Nucleus accumbens (tissue), 56 donors: ENCODE measurements at regions not wholly inside any gene's neighbourhood (a gene's known extent, or its start where the extent isn't known, plus 50 kb on each side); places are given as distances from the start of the nearest gene placed in this dataset.

Experiments
- DNase-seq, 56 donors: peaks; one replicate each; lab custom pipeline; 2025; lab: John Stamatoyannopoulos, UW

DNA sequence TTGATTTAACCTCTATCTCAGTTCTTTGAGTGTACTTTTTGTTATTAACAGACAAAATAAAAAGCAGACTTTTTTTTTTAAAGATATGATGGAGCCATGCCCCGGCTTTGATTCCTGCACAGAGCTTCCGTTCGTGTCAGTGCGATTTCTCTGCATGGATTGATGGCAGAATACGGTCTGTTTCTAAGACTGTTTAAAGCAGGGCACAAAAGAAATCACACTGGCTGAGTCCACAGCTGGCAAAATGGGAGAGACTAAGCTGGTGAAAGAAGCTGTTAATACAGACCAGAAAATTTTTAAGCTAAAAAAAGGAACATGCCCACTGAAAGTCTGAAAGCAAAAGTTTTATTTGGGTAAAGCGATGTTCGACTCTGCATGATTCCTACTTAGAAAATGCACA, 501.4 kb upstream of the WWC1 start:
- DNase-seq = no peak

DNA sequence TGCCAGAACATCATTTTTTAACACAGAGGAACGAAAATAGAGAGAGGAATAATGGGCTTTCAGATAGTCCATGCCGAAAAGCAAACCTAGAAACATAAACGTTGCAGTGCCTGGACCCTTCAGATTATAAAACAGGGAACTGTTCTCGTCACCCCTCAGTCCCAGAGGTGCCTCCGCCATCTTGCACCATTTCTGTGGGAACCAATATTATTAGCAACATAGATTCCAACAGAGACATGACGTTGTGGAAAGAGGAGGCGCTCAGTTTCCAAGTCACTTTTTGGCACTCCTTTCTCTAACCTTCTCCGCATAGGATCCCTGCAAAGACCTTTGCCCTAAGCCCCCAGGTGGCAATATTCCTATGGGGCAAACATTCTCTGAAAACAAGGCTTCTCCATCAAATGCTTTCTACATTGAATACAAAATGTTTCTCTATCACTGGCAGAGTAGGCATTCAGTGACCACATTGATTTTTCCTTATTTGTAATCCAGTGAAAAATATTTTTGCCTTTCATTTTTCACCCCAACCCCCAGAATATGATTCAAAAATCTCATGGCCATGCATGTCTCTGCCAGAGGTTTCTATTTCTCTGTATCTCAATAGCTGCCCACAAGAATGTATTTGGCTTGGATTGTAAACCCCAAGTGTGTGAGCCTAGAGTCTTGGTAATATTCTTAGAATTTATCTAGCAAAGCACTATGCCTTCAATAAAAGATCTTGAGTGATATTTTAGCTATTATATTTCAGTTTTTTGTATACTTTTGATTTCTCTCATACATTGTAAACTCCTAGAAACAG, 500.8 kb upstream of the WWC1 start:
- no peak for DNase-seq

DNA sequence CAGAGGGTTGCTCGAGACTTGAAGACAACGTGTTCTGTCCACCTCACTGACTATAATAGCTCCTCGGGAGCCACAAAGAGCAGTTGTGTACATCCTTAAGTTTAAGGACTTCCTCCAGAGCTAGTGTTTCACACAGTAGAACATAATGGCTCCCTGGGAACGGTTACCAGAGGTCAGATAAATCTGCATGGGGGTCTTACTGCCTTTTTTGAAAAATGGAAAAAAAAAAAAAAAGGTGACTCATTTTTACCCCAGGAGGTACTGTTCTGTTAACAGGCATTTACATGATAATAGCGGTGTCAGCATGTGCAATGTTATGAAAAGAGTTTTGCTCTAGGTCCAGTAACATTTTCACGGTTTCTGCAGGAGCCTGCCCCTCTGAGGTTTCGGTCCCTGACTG, 498.9 kb upstream of the WWC1 start:
- no peak for DNase-seq

DNA sequence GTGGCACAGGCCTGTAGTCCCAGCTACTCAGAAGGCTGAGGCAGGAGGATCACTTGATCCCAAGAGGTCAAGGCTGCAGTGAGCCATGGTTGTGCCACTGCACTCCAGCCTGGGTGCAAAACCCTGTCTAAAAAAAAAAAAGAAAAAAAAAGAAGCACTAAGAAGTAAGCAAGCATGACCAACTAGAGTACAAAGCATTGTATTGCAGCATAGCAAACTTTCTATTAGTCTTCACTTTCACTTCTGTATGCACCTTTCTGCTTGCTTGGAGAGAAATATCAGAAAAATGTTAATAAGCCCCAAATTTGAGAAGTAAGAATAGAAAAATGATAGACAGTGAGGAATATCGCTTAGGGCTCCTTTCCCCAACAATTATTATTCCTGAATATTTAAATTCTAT, 497.7 kb upstream of the WWC1 start:
- no peak for DNase-seq

DNA sequence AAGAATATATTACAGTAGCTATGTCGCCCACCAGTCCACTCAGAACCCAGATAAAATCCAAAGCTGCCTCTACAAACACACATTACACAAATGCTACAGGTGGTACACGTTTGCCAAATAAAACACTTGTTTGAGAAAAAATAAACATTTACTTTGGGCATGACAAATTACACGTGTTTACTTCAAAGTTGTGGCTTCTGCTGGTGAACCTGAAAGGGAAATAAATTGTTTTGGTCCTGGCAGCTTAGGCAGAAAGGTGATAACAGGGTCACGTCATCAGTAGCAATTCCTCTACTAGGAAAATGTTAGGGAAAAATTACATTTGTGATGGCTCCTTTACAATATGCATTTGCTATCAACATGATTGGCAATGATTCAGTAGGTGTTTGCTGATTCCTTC, 497.3 kb upstream of the WWC1 start:
- no peak for DNase-seq

DNA sequence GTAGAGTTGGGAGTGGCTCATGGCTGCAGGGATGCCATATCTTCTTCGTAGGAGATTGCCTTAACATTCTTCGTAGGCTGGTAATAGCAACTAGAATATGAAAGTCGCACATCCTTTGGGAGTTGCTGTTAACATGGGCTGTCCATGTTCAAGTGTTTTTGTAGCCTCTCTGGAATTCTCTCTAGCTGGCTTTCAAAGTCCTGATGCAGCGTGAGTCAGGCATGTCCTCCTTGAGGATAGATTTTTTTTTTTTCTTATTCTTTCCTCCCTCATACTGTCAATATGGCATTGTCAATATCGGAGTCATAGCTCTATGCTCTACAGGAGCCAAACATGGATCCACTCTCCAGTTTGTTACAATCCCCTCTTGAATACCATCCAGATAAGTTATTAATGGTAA, 494.8 kb upstream of the WWC1 start:
- DNase-seq = no peak

DNA sequence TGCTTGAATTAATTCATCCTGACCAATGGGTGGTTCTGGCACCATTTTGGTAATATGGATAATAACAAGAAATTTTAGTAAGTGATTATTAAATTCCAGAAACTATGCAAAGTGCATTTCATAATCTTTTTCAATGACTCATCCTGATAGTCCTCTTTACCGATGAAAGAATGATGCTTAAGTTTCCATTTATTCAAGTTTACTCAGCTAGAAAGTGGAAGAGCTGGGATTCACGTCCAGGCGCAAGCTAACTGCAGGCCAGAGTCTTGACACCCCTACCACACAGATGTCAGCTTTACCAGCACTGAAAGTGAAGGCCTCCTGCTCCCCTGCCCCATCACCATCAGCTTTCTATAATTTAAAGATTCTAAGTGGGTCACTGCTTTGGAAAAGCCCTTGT, 493.5 kb upstream of the WWC1 start:
- DNase-seq = no peak

DNA sequence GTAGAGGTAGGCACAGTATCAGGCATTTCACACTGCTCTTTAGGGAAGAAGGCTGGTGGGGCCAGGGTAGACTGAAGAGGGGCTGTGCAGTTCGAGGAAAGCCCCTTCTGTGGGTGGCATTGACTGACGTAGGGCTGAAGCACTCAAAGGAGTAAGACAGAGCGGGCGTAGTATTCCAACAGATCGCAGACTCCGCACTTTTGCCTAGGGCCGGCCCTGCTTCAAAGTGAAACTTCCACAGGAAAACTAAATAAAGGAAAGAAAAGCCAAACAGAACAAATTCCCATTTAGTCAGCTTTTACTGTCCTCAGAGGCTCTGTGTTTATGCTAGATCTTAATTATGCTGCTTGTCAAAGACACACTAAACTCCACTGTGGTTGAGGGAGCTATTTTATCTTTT, 493.0 kb upstream of the WWC1 start:
- DNase-seq = peak in 1 of 56 donors; percentile 5

DNA sequence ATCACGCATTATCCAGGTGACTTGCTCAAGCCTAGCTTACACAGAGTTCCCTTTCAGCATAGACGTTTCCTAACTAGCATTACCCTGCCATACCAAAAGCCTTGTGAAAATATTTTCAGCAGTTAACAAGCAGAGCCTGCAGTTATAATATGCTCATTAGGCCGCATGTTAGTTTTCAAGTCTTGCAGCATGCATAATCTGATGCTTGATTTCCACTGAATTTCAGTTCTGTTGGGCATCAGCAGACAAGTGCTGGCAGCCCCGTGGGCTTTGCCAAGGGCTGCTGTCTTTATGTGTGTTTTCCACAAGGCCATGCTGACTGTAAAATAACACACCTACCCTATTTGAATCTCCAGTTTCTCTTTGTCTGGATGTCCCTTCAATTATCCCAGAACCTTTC, 491.0 kb upstream of the WWC1 start:
- DNase-seq = no peak

DNA sequence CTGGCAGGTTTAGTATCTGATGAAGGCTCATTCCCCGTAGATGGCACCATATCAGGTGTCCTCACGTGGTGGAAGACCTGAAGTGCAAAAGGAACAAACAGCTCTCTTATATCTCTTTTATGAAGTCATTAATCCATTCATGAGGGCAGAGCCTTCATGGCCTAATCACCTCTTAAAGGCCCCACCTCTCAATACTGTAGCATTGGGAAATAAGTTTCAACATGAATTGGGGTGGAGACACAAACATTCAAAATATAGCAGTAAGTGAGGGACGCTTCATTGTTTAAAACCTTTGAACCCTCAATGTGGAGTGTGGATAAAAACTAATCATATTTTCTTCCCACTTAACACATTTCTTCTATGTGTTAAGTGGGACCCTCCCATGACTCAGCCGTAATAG, 489.4 kb upstream of the WWC1 start:
- DNase-seq = no peak

DNA sequence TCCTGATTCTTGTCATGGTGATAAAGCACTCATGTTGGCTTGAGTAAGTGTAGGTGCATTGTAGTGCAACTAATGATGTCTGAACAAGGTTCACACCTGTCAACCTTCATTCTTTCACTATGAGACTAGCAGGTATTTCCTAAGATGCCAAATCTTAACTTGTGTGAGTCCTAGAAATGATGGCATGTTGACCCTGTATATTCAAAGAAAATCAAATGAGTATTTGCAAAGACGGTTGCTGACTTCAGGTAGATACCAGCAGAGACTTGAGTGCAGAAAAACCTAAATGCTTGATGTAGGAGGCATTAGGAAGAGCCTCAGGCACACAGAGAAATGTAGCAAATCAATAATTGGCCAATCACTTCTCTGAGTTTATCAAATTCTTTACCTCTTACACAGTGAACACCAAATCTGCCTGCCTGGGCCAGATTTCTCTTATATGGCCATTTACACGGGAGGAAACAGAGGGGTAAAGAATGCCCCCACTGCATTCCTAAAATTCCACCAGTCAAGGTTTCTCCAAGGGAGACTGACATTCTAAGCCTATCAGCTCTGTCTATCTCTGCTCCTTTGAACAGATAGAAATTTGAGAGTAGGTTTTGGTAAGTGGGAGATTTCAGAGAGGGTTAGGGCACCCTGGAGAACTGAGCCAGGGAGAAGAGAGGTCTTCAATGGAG, 488.6 kb upstream of the WWC1 start:
- DNase-seq = no peak

DNA sequence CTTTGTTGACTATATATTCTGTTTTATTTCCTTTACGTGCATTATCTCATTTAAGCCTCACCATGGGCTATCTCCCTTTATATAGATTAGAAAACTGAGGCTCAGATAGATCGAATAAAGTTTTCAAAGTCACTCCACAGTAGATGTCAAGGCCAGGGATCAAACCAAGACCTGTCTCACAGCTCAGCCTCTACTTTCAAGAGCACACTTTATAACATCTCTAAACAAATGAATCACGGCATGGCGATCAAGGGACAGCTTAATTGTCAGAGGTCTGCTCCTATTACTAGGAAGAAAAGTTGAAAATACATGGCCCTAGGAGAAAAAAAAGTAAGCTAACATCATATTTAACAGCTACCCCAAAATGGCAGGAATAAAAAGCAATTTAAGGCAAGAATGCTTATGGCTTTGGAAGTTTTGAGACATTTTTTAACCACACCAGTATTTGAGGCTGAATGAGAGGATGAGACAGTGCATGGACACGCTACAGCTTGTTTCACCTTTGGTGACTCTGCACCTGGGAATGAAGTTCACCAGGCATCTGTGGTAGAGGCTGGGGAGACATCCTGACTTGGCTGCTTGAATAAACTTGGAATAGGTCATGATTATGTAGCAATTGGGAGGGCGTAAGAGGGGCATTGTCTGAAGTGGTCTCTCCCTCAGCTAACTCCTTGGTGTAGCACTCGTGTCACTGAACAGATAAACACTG, 486.8 kb upstream of the WWC1 start:
- DNase-seq = no peak

DNA sequence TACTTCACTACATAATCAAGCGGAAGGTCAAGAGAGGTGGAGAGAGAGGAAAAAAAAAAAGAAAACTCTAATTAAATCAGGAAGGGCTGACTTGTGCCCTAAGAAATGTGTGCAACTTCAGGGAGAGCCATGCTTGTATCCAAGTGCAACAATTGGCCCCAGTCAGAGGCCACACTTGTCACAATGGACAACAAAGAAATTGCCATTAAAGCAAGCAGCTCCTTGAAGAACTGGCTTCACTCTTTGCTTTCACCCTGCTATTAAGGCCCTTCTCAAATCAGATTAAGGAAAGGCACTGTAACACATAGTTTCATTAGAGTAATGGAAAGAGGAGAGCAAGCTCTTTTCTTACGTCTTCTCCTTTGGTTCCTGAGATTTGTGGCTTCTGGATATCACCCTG, 480.9 kb upstream of the WWC1 start:
- no peak for DNase-seq

DNA sequence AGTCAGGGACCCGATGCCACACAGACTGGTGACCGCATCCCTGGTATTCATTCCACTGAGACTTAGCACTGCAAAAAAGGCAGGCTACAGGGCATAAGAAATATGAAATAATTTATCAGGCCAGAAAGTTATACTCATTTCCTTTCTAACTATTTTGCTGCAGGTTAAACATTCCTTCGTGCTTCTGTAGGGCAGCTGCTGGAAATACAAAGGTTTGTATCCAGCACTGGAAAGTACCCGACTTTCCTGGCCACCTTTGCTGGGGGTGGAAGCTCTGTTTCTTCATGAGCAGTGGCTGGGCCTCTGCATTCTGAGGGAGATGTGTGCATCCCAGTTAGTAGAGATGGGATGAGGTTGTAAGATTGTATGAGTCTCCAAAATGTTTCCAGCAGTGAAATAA, 478.6 kb upstream of the WWC1 start:
- DNase-seq = no peak

DNA sequence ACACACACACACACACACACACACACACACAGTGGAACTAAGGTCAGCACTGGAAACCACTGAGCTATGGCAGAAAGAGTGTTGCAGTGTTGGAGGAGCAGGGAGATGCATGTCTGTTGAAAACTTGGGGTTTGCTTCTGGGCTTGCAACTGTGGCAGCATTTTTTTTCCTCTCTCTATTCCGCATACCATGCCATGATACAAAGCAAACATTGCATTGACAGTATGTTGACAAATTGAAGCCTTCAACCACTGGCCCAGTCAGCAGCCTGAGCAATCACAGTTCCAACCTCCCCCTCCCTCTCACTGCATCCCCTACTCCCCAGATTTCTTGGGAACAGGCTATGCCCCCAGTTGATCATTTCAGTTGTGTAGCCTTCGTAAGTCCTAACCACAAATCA, 478.1 kb upstream of the WWC1 start:
- DNase-seq = no peak

DNA sequence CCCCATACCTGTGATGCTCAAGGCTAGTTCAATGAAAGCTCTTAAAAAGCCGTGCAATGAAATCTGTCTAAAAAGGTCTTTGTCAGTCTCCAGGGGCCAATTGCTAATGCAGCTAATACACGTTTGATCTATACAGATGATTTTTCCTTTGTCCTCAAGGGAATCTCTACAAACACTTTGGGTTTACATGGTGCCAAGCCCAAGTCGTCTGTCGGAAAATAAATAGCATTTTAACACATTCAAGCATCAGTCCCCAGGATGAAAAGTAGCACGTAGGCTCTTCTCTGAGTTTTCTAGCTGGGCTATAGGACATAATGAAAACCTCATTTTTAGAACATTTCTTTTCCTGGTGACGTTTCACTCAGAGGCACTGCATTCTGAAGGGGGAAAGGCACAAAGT, 477.4 kb upstream of the WWC1 start:
- DNase-seq = no peak

DNA sequence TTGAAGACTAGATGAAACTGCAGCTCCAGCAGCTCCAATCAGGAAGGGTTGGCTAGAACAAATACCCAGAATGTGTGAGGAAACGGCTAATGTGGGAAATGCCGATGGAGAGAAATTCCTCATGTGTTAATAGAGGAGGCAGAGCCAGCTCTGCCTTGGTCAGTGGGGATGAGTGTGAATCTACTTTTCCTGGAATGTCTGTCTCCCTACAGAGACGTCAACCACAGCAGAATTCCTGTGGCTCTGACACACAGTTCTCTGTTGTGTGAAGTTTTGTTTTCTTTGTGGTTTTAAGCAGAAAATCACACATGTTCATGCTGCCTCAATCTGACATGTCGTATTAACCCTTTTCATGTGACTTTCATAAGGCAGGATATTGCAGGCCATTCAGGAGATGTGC, 476.6 kb upstream of the WWC1 start:
- no peak for DNase-seq

DNA sequence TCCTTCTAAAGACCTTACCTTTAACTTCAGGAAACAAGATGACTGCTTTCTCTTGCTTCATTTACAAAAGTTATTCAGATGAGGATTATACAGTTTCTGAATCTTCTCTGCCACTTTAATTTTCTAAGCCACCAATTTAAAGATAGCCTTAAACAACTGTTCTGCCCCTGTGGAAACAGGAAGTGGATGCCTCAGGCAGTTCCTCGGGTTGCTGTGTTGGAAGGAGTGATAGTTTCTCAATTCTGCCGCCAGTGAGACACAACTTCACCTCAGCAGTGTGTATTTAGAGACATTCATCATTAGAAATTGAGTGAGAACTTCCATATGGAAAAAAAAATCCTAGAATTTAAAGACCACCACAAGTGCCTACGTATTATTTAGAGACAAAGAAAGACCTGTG, 475.1 kb upstream of the WWC1 start:
- no peak for DNase-seq

DNA sequence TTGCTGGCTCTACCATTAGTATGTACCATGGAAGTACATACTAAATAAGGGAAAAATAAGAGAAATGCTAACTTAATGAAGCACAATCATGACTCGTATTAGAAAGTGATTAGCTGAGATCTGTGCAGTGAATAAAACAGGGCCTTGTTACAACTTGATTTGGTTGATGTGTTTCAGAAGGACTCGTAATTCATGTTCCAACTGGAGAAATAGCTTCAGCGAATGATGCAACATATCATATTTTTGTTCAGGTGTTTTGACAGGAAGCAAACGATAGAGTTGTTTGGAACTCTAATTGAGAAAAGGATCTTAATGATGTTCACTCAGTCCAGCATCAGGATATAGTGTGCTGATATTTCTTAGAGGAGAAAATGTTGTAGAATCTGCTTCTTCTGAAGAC, 474.6 kb upstream of the WWC1 start:
- no peak for DNase-seq

DNA sequence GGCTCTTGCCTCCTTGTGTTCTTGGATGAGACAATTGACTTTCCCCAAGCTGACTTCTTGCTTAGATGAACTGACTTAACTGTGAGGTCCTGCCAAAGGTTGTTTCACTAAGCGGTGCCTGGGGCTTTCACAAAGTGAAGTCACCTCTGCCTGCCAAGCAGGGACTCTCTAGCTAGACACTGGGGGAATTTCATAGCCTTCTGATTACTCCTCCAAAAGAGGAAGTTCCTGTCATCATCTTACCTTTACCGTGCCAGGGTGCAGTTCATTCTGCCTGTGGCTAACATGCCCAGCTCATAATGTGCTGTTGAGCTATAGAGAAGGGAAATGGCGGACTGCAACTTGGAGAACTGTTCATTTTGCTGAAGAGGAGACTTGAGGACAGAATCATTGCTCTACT, 472.0 kb upstream of the WWC1 start:
- DNase-seq = no peak

DNA sequence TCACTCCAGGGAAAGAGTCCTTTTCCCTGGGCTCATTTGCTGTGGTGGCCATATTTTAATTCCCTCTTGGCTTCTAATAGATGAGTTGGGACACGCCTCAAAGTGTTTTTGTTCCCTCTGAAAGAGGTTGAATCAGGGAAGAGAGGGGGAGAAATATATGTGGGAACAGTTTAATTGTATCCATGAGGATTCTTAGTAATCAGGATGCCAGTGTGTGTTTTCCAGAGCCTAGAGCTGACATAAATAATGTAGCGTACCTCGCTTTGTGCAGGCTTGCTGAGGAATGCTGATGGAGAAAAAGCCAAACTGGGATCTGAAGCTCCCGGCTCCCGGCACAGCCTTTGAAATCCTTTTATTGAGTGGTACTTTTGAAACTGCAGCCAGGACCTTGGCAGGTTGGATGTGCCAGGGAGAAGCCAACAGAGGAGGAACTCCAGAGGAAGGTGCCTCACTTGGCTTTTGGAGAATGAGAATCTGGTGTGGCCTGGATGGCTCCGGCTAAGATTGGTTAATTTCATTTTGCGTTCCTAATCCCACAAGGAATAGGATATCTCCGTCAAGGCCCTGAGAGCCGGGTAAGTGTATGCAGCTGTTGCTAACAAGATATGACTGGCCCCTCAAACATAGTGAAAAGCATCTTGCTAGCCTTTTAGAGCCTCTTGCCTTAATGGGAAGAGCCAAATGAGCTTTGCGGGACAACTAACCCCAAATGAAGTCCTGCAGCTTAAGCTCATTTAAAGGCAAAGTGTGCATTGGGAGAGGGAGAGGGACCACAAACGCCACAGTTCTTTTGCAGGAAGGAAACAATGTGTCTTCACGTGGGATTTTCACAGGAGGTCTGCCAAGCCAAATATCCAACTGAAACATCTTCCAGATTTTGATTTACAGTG, 471.1 kb upstream of the WWC1 start:
- DNase-seq = no peak
